ENCODE measurements at regions not wholly inside any gene's neighbourhood (a gene's known extent, or its start where the extent isn't known, plus 50 kb on each side); places are given as distances from the start of the nearest gene placed in this dataset.
A peak's percentile ranks its signal among the peaks of the same experiment; 100 is the strongest.

- Histone ChIP-seq H3K9ac (ENCODE audit: low read length) (no peak overlapping the region), H4K8ac (ENCODE audit: low read depth, low read length) (no peak overlapping the region), H3K27ac (ENCODE audit: low read depth, low read length) (no peak overlapping the region), H3K4ac (ENCODE audit: low read depth, low read length) (no peak overlapping the region), H3K4me1 (ENCODE audit: control insufficient read depth, low read depth, low read length) (peaks cover 1% of the 10 kb centered on the region), H2AK5ac (ENCODE audit: low read length) (no peak overlapping the region), H3K79me1 (ENCODE audit: low read length) (no peaks in the 10 kb centered on the region), H3K56ac (ENCODE audit: low read length) (no peak overlapping the region), H2BK5ac (ENCODE audit: low read length) (no peak overlapping the region), H3K36me3 (ENCODE audit: control insufficient read depth, insufficient read depth, low read length) (no peaks in the 10 kb centered on the region), H4K5ac (ENCODE audit: low read length) (no peak overlapping the region), H3K79me2 (ENCODE audit: control insufficient read depth, insufficient read depth, low read length) (no peaks in the 10 kb centered on the region), H3K18ac (ENCODE audit: low read length) (no peak overlapping the region), H3K23ac (ENCODE audit: low read length) (no peak overlapping the region), H3K4me2 (ENCODE audit: low read length) (no peak overlapping the region), H2BK15ac (replicated peaks; ENCODE audit: low read depth) (no peak overlapping the region), H3K4me3 (ENCODE audit: low read length) (no peak overlapping the region), H3K27me3 (ENCODE audit: insufficient read depth, low read length, poor library complexity) (no peaks in the 10 kb centered on the region), H2BK120ac (ENCODE audit: low read depth, low read length) (no peak overlapping the region)
- no peak for DNase-seq
- no CpG with 5 or more reads among the region's 1 CpG for WGBS (ENCODE audit: extremely low coverage, insufficient coverage, low lambda C conversion rate)
These were observed 383.8 kb downstream of the NOVA1 start for GRCh38 chr14:26213846-26214575.

DNA sequence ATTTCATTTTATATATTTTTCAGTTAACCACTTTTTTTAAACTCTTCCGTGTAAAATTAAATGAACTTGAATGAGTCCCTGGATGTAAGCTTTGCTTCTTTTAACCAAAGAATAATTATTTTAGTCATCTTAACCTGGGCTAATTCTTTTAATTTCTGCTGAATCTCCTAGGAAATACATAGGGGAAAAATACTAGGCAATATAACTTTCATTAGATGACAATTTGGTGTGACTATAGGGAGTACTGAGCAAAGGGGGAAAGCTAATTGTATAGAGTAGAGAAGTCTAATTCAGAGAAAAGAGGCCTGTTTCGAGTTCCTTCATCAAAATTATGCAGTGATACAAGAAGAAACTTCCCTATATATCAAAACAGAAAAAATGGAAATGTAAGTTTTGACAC, 388.1 kb downstream of the NOVA1 start:
- no CpG with 5 or more reads among the region's 2 CpGs for WGBS (ENCODE audit: extremely low coverage, insufficient coverage, low lambda C conversion rate)
- H3K4ac ChIP-seq (ENCODE audit: low read depth, low read length), result no peak overlapping the region

GRCh38 chr14:26206640-26207039, 391.2 kb downstream of the NOVA1 start:
- no peak overlapping the region for H4K8ac ChIP-seq (ENCODE audit: low read depth, low read length)
- H3K79me2 ChIP-seq (ENCODE audit: control insufficient read depth, insufficient read depth, low read length), result no peaks in the 10 kb centered on the region
- no peak overlapping the region for H2BK120ac ChIP-seq (ENCODE audit: low read depth, low read length)
- no peaks in the 10 kb centered on the region for H3K79me1 ChIP-seq (ENCODE audit: low read length)
- no peaks in the 10 kb centered on the region for H3K36me3 ChIP-seq (ENCODE audit: control insufficient read depth, insufficient read depth, low read length)
- H4K5ac ChIP-seq (ENCODE audit: low read length), result no peak overlapping the region
- peaks cover 1% of the 10 kb centered on the region for H3K4me1 ChIP-seq (ENCODE audit: control insufficient read depth, low read depth, low read length)
- no peak overlapping the region for H2BK5ac ChIP-seq (ENCODE audit: low read length)
- H3K4me2 ChIP-seq (ENCODE audit: low read length), result no peak overlapping the region
- DNase-seq, result no peak
- no peak overlapping the region for H3K23ac ChIP-seq (ENCODE audit: low read length)
- no peak overlapping the region for H3K4ac ChIP-seq (ENCODE audit: low read depth, low read length)
- no peaks in the 10 kb centered on the region for H3K27me3 ChIP-seq (ENCODE audit: insufficient read depth, low read length, poor library complexity)
- WGBS (ENCODE audit: extremely low coverage, insufficient coverage, low lambda C conversion rate), result no CpG with 5 or more reads among the region's 2 CpGs
- H3K18ac ChIP-seq (ENCODE audit: low read length), result no peak overlapping the region
- H2AK5ac ChIP-seq (ENCODE audit: low read length), result no peak overlapping the region
- H3K4me3 ChIP-seq (ENCODE audit: low read length), result no peak overlapping the region
- H2BK15ac ChIP-seq (replicated peaks; ENCODE audit: low read depth), result no peak overlapping the region
- no peak overlapping the region for H3K27ac ChIP-seq (ENCODE audit: low read depth, low read length)
- no peak overlapping the region for H3K56ac ChIP-seq (ENCODE audit: low read length)
- H3K9ac ChIP-seq (ENCODE audit: low read length), result no peak overlapping the region

More for the DNA sequence above, 388.1 kb downstream of the NOVA1 start:
- H2BK120ac ChIP-seq (ENCODE audit: low read depth, low read length), result no peak overlapping the region
- H2BK5ac ChIP-seq (ENCODE audit: low read length), result no peak overlapping the region
- H3K4me2 ChIP-seq (ENCODE audit: low read length), result no peak overlapping the region
- H4K5ac ChIP-seq (ENCODE audit: low read length), result no peak overlapping the region
- H3K79me1 ChIP-seq (ENCODE audit: low read length), result no peaks in the 10 kb centered on the region
- H3K36me3 ChIP-seq (ENCODE audit: control insufficient read depth, insufficient read depth, low read length), result no peaks in the 10 kb centered on the region
- no peak overlapping the region for H3K18ac ChIP-seq (ENCODE audit: low read length)
- no peak for DNase-seq
- no peak overlapping the region for H3K9ac ChIP-seq (ENCODE audit: low read length)
- no peak overlapping the region for H3K23ac ChIP-seq (ENCODE audit: low read length)
- no peaks in the 10 kb centered on the region for H3K27me3 ChIP-seq (ENCODE audit: insufficient read depth, low read length, poor library complexity)
- no peak overlapping the region for H3K56ac ChIP-seq (ENCODE audit: low read length)
- H3K27ac ChIP-seq (ENCODE audit: low read depth, low read length), result no peak overlapping the region
- no peak overlapping the region for H3K4me3 ChIP-seq (ENCODE audit: low read length)
- H3K79me2 ChIP-seq (ENCODE audit: control insufficient read depth, insufficient read depth, low read length), result no peaks in the 10 kb centered on the region
- H2BK15ac ChIP-seq (replicated peaks; ENCODE audit: low read depth), result no peak overlapping the region
- peaks cover 1% of the 10 kb centered on the region for H3K4me1 ChIP-seq (ENCODE audit: control insufficient read depth, low read depth, low read length)
- no peak overlapping the region for H2AK5ac ChIP-seq (ENCODE audit: low read length)
- H4K8ac ChIP-seq (ENCODE audit: low read depth, low read length), result no peak overlapping the region

DNA sequence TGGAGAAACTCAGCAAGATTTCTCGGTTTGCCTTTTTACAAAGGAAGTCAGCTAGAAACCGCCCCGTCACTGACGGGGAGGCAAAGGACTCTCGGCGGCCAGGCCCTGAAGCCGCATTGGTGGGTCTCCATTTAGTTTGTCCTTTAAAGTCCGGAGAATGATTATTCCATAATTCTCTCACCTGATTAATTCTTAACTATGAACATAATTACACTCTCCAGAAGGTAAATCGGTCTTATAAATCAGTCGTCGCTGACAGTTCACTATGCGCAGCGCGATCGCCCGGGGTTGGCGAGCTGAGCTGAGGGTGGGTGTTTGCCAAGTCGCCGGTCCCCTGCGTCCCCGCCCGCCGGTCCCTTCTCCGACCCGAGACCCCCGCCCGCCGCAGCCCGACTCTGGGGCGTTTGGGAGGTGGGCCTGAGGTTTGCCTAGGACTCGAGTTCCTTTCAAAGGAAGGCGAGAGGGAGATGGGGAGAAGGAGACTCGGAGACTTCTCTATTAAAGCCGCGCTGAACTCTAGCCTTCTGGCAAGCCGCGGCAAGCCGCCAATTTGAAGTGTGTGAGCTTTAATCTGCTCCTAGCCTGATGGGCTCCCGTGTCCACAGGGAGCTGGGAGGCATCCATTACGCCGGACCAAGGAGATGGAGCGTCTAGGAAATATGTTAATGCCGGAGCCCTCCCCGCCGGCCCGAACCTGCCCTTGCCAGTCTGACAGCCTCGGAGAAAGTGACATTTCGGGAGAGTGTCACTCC, 392.9 kb downstream of the NOVA1 start:
- Histone ChIP-seq H3K79me2 (ENCODE audit: control insufficient read depth, insufficient read depth, low read length) (no peaks in the 10 kb centered on the region), H3K4me2 (ENCODE audit: low read length) (peak overlapping the region; percentile 4), H3K79me1 (ENCODE audit: low read length) (no peaks in the 10 kb centered on the region), H3K56ac (ENCODE audit: low read length) (peak overlapping the region; percentile 45), H3K23ac (ENCODE audit: low read length) (no peak overlapping the region), H3K4ac (ENCODE audit: low read depth, low read length) (peak overlapping the region; percentile 62), H3K27me3 (ENCODE audit: insufficient read depth, low read length, poor library complexity) (no peaks in the 10 kb centered on the region), H2BK15ac (replicated peaks; ENCODE audit: low read depth) (no peak overlapping the region), H3K18ac (ENCODE audit: low read length) (peak overlapping the region; percentile 92), H3K4me3 (ENCODE audit: low read length) (peak overlapping the region; percentile 3), H3K27ac (ENCODE audit: low read depth, low read length) (peak overlapping the region; percentile 78), H2BK120ac (ENCODE audit: low read depth, low read length) (no peak overlapping the region), H3K4me1 (ENCODE audit: control insufficient read depth, low read depth, low read length) (peaks cover 1% of the 10 kb centered on the region), H3K9ac (ENCODE audit: low read length) (peak overlapping the region; percentile 43), H2BK5ac (ENCODE audit: low read length) (no peak overlapping the region), H4K8ac (ENCODE audit: low read depth, low read length) (no peak overlapping the region), H2AK5ac (ENCODE audit: low read length) (no peak overlapping the region), H4K5ac (ENCODE audit: low read length) (no peak overlapping the region), H3K36me3 (ENCODE audit: control insufficient read depth, insufficient read depth, low read length) (no peaks in the 10 kb centered on the region)
- no CpG with 5 or more reads among the region's 48 CpGs for WGBS (ENCODE audit: extremely low coverage, insufficient coverage, low lambda C conversion rate)
- DNase-seq, result peak; percentile 91

DNA sequence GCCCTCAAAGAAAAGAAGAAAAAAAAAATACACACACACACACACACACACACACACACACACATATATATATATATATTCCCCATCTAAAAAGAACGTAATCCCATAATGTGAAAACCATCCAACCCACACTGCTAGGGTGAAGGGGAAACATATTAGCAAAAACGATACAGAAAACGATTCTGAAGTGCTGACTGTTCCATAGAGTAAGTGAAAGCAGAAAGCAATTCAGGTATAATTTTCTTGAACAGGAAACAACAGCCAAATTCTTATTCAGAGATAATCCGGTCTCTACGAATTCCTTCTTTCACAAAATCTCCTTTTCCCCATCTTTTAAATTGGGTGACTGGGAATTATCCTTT, 393.5 kb downstream of the NOVA1 start:
- peak overlapping the region; percentile 1 for H3K9ac ChIP-seq (ENCODE audit: low read length)
- no peaks in the 10 kb centered on the region for H3K79me2 ChIP-seq (ENCODE audit: control insufficient read depth, insufficient read depth, low read length)
- no CpG with 5 or more reads among the region's 5 CpGs for WGBS (ENCODE audit: extremely low coverage, insufficient coverage, low lambda C conversion rate)
- H3K4me1 ChIP-seq (ENCODE audit: control insufficient read depth, low read depth, low read length), result peaks cover 1% of the 10 kb centered on the region
- no peak overlapping the region for H2AK5ac ChIP-seq (ENCODE audit: low read length)
- peak overlapping the region; percentile 45 for H3K56ac ChIP-seq (ENCODE audit: low read length)
- H3K79me1 ChIP-seq (ENCODE audit: low read length), result no peaks in the 10 kb centered on the region
- no peak overlapping the region for H2BK5ac ChIP-seq (ENCODE audit: low read length)
- no peak overlapping the region for H3K18ac ChIP-seq (ENCODE audit: low read length)
- H3K4ac ChIP-seq (ENCODE audit: low read depth, low read length), result no peak overlapping the region
- no peaks in the 10 kb centered on the region for H3K27me3 ChIP-seq (ENCODE audit: insufficient read depth, low read length, poor library complexity)
- H2BK120ac ChIP-seq (ENCODE audit: low read depth, low read length), result no peak overlapping the region
- H3K27ac ChIP-seq (ENCODE audit: low read depth, low read length), result peak overlapping the region; percentile 78
- no peak overlapping the region for H4K8ac ChIP-seq (ENCODE audit: low read depth, low read length)
- H4K5ac ChIP-seq (ENCODE audit: low read length), result no peak overlapping the region
- no peak overlapping the region for H3K4me3 ChIP-seq (ENCODE audit: low read length)
- H3K4me2 ChIP-seq (ENCODE audit: low read length), result no peak overlapping the region
- no peaks in the 10 kb centered on the region for H3K36me3 ChIP-seq (ENCODE audit: control insufficient read depth, insufficient read depth, low read length)
- DNase-seq, result no peak
- H2BK15ac ChIP-seq (replicated peaks; ENCODE audit: low read depth), result no peak overlapping the region
- no peak overlapping the region for H3K23ac ChIP-seq (ENCODE audit: low read length)

Measured in mesendoderm (in vitro differentiated cells).